ENCODE measurements at regions not wholly inside any gene's neighbourhood (a gene's known extent, or its start where the extent isn't known, plus 50 kb on each side); places are given as distances from the start of the nearest gene placed in this dataset.

DNA sequence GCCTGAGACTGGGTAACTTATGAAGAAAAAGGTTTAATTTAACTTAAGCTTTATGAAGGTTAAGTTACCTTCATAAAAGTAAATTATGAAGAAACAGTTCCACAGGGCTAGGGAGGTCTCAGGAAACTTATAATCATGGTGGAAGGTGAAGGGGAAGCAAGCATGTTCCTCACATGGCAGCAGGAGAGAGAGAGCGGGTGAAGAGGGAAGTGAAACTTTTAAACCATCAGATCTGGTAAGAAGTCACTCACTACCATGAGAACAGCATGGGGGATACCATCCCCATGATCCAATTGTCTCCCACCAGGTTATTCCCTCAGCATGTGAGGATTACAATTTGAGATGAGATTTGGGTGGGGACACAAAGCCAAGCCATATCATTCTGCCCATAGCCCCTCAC, 944.7 kb upstream of the NDST4 start:
- TF ChIP-seq POLR2A (IDR thresholded peaks at IDR 0.05) (no peak), CTCF (IDR thresholded peaks at IDR 0.05) (no peak)

All from tibial nerve (tissue), 3 donors.